Gastrocnemius medialis (tissue), 4 donors: ENCODE measurements at regions not wholly inside any gene's neighbourhood (a gene's known extent, or its start where the extent isn't known, plus 50 kb on each side); places are given as distances from the start of the nearest gene placed in this dataset.
"Not testable (repeated sequence)": the region's sequence is repeated elsewhere in the genome, so short reads cannot be mapped to it uniquely, and the experiment has no call there.

Experiments
- POLR2A ChIP-seq, 2 donors: fragments of 450-650 bp; IDR thresholded peaks; one replicate each; pipeline ENCODE4 v1.6.1; 2017; ENCODE audit warnings: antibody characterized with exemption in 2 of 2, mild to moderate bottlenecking in 2 of 2, moderate library complexity in 2 of 2
- TF ChIP-seq, protein P1 (sequence below), 5 experiments: fragments of 450-650 bp in 3 of 5; fragments of 200-600 bp in 2 of 5; sonication (generic) in 2 of 5; IDR thresholded peaks in 4 of 5; conservative IDR thresholded peaks in 1 of 5; 1 replicate in 4 of 5; 2 replicates in 1 of 5; pipeline ENCODE4 v1.5.1; 2016 to 2019; ENCODE audit warnings: antibody characterized with exemption in 5 of 5, mild to moderate bottlenecking in 3 of 5, moderate library complexity in 3 of 5

DNA sequence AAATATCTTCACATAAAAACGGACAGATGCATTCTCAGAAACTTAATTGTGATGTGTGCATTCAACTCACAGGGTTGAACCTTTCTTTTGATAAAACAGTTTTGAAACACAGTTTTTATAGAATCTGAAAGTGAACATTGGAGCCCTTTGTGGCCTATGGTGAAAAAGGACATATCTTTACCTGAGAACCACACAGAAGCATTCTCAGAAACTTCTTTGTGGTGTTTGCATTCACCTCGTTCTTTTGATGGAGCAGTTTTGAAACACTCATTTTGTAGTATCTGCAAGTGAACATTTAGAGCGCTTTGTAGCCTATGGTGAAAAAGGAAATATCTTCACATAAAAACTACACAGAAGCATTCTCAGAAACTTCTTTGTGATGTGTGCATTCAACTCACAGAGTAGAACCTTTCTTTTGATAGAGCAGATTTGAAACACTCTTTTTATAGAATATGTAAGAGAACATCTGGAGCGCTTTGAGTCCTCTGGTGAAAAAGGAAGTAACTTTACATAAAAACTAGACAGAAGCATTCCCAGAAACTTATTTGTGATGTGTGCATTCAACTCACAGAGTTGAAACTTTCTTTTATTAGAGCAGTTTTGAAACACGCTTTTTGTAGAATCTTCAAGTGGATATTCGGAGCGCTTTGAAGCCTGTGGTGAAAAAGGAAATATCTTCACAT is 591.9 kb upstream of the ZNF337 start:
- TF ChIP-seq, protein P1, sequence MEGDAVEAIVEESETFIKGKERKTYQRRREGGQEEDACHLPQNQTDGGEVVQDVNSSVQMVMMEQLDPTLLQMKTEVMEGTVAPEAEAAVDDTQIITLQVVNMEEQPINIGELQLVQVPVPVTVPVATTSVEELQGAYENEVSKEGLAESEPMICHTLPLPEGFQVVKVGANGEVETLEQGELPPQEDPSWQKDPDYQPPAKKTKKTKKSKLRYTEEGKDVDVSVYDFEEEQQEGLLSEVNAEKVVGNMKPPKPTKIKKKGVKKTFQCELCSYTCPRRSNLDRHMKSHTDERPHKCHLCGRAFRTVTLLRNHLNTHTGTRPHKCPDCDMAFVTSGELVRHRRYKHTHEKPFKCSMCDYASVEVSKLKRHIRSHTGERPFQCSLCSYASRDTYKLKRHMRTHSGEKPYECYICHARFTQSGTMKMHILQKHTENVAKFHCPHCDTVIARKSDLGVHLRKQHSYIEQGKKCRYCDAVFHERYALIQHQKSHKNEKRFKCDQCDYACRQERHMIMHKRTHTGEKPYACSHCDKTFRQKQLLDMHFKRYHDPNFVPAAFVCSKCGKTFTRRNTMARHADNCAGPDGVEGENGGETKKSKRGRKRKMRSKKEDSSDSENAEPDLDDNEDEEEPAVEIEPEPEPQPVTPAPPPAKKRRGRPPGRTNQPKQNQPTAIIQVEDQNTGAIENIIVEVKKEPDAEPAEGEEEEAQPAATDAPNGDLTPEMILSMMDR (IDR thresholded peaks at IDR 0.05 in 4 of 5, conservative IDR thresholded peaks at IDR 0.05 in 1 of 5), result not testable (repeated sequence)
- not testable (repeated sequence) for TF ChIP-seq POLR2A (IDR thresholded peaks at IDR 0.05)
